Osteoblast (primary cell): ENCODE measurements at regions not wholly inside any gene's neighbourhood (a gene's known extent, or its start where the extent isn't known, plus 50 kb on each side); places are given as distances from the start of the nearest gene placed in this dataset.

Experiments
- DNase-seq: peaks from one replicate; pipeline ENCODE4 v3.0.0; 2011; ENCODE audit warnings: low spot score, mixed read lengths; ENCODE audit not compliant: insufficient read length; ENCODE audit errors: missing footprints
- H2AFZ ChIP-seq: 2 replicates; pipeline ENCODE4 v1.6.0; 2011; ENCODE audit warnings: mild to moderate bottlenecking, low read length
- H3K27ac ChIP-seq: 2 replicates; pipeline ENCODE4 v1.5.1; 2011; ENCODE audit warnings: mild to moderate bottlenecking, low read depth, low read length, moderate library complexity
- H3K27me3 ChIP-seq: 2 replicates; pipeline ENCODE4 v1.6.0; 2012; ENCODE audit warnings: mild to moderate bottlenecking, control low read depth, inconsistent platforms, low read length, moderate library complexity; ENCODE audit not compliant: insufficient read depth
- H3K36me3 ChIP-seq: 2 replicates; pipeline ENCODE4 v1.5.1; 2011; ENCODE audit warnings: mild to moderate bottlenecking, low read length, control low read depth, moderate library complexity; ENCODE audit not compliant: insufficient read depth
- H3K4me1 ChIP-seq: 2 replicates; pipeline ENCODE4 v1.5.1; 2011; ENCODE audit warnings: mild to moderate bottlenecking, low read length, control low read depth, moderate library complexity; ENCODE audit not compliant: insufficient read depth
- H3K4me2 ChIP-seq: 2 replicates; pipeline ENCODE4 v1.6.0; 2011; ENCODE audit warnings: mild to moderate bottlenecking, low read length; ENCODE audit not compliant: insufficient read depth
- H3K4me3 ChIP-seq: fragments of 200-600 bp; sonication (generic); 3 replicates; pipeline ENCODE4 v1.5.1; 2012; ENCODE audit warnings: mild to moderate bottlenecking, low read length, inconsistent platforms; ENCODE audit not compliant: insufficient read depth
- H3K79me2 ChIP-seq: 2 replicates; pipeline ENCODE4 v1.6.0; 2012; ENCODE audit warnings: mild to moderate bottlenecking, low read length, control low read depth, inconsistent platforms; ENCODE audit not compliant: insufficient read depth
- H3K9me3 ChIP-seq: 2 replicates; pipeline ENCODE4 v1.5.1; 2011; ENCODE audit warnings: low read depth, low read length, control low read depth
- H4K20me1 ChIP-seq: 2 replicates; pipeline ENCODE4 v1.6.0; 2012; ENCODE audit warnings: mild to moderate bottlenecking, low read length, control low read depth; ENCODE audit not compliant: insufficient read depth
- TF ChIP-seq, protein P1 (sequence below): IDR thresholded peaks from 2 replicates; pipeline ENCODE4 v1.5.1; 2011; ENCODE audit warnings: mild to moderate bottlenecking, low read depth, low read length, moderate library complexity; ENCODE audit errors: extremely low read depth

DNA sequence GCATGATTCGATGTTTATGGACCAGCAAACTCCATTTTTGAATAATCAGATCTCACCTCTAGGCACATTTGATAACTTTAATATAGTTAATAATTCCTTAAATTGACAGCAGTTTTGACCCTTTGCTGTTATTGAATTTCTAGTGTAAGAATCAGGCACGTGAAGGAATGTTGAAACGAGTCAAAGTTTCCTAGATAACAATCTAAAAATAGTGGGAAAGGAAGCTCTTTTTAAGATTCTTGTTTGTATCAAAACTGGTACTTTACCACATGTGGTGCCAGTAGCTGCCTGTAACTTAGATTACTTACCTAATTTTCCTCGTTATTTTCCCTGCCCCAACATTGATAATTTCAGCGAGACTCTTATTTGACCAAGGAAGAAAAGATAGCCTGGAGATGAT lies 757.8 kb upstream of the KCND2 start:
- H3K27ac ChIP-seq: no peak overlapping the region
- no peaks in the 10 kb centered on the region for H4K20me1 ChIP-seq
- H3K27me3 ChIP-seq: no peaks in the 10 kb centered on the region
- H3K36me3 ChIP-seq: no peaks in the 10 kb centered on the region
- H3K79me2 ChIP-seq: no peaks in the 10 kb centered on the region
- TF ChIP-seq, protein P1, sequence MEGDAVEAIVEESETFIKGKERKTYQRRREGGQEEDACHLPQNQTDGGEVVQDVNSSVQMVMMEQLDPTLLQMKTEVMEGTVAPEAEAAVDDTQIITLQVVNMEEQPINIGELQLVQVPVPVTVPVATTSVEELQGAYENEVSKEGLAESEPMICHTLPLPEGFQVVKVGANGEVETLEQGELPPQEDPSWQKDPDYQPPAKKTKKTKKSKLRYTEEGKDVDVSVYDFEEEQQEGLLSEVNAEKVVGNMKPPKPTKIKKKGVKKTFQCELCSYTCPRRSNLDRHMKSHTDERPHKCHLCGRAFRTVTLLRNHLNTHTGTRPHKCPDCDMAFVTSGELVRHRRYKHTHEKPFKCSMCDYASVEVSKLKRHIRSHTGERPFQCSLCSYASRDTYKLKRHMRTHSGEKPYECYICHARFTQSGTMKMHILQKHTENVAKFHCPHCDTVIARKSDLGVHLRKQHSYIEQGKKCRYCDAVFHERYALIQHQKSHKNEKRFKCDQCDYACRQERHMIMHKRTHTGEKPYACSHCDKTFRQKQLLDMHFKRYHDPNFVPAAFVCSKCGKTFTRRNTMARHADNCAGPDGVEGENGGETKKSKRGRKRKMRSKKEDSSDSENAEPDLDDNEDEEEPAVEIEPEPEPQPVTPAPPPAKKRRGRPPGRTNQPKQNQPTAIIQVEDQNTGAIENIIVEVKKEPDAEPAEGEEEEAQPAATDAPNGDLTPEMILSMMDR: no peak
- no peak overlapping the region for H3K4me3 ChIP-seq
- no peaks in the 10 kb centered on the region for H3K9me3 ChIP-seq
- H3K4me1 ChIP-seq: no peaks in the 10 kb centered on the region
- H3K4me2 ChIP-seq: no peak overlapping the region
- H2AFZ ChIP-seq: no peak overlapping the region
- DNase-seq: no peak

DNA sequence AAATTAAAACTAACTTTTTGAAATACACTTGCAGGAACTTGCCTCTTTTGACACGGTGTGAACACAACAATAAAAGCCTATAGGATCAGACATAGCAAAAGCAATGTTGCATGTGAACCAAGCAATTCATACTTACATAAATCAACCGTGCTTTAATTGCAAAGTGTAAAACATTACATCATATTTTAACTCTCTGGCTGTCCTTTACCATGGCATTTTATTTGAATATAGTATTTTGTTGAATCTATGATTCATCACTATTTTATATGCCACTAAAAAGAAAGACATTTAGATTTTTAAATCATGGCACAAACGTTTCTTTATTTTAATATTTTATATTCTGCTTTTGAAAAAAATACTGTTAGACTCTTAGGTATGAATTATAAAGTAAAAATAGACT lies 757.0 kb upstream of the KCND2 start:
- Histone ChIP-seq H3K36me3 (no peaks in the 10 kb centered on the region), H3K27ac (no peak overlapping the region), H3K79me2 (no peaks in the 10 kb centered on the region), H3K4me2 (no peak overlapping the region), H2AFZ (no peak overlapping the region), H3K9me3 (no peaks in the 10 kb centered on the region), H3K4me3 (no peak overlapping the region), H4K20me1 (no peaks in the 10 kb centered on the region), H3K4me1 (no peaks in the 10 kb centered on the region), H3K27me3 (no peaks in the 10 kb centered on the region)
- no peak for DNase-seq
- TF ChIP-seq, protein P1: no peak

GRCh38 chr7:119522263-119522662 lies 750.7 kb upstream of the KCND2 start:
- TF ChIP-seq, protein P1: no peak
- no peaks in the 10 kb centered on the region for H3K36me3 ChIP-seq
- no peaks in the 10 kb centered on the region for H3K9me3 ChIP-seq
- H3K27ac ChIP-seq: no peak overlapping the region
- no peak overlapping the region for H3K4me3 ChIP-seq
- H3K27me3 ChIP-seq: no peaks in the 10 kb centered on the region
- no peaks in the 10 kb centered on the region for H3K4me1 ChIP-seq
- H4K20me1 ChIP-seq: no peaks in the 10 kb centered on the region
- DNase-seq: no peak
- no peaks in the 10 kb centered on the region for H3K79me2 ChIP-seq
- no peak overlapping the region for H2AFZ ChIP-seq
- H3K4me2 ChIP-seq: no peak overlapping the region

- H3K36me3 ChIP-seq: no peaks in the 10 kb centered on the region
- H3K4me2 ChIP-seq: no peak overlapping the region
- TF ChIP-seq, protein P1: no peak
- no peak overlapping the region for H2AFZ ChIP-seq
- H3K4me1 ChIP-seq: no peaks in the 10 kb centered on the region
- no peak overlapping the region for H3K27ac ChIP-seq
- no peaks in the 10 kb centered on the region for H3K79me2 ChIP-seq
- no peaks in the 10 kb centered on the region for H4K20me1 ChIP-seq
- no peak for DNase-seq
- no peak overlapping the region for H3K4me3 ChIP-seq
- no peaks in the 10 kb centered on the region for H3K27me3 ChIP-seq
- no peaks in the 10 kb centered on the region for H3K9me3 ChIP-seq
Measured at GRCh38 chr7:119522698-119523097, 750.3 kb upstream of the KCND2 start.
